Activated naive CD4-positive, alpha-beta T cell treated with Interleukin-2 at 50 U/mL for 16 hours (primary cell): ENCODE measurements at regions not wholly inside any gene's neighbourhood (a gene's known extent, or its start where the extent isn't known, plus 50 kb on each side); places are given as distances from the start of the nearest gene placed in this dataset.

Source experiments
- DNase-seq: peaks from one replicate; pipeline ENCODE4 v3.0.0-alpha.2; 2020

DNA sequence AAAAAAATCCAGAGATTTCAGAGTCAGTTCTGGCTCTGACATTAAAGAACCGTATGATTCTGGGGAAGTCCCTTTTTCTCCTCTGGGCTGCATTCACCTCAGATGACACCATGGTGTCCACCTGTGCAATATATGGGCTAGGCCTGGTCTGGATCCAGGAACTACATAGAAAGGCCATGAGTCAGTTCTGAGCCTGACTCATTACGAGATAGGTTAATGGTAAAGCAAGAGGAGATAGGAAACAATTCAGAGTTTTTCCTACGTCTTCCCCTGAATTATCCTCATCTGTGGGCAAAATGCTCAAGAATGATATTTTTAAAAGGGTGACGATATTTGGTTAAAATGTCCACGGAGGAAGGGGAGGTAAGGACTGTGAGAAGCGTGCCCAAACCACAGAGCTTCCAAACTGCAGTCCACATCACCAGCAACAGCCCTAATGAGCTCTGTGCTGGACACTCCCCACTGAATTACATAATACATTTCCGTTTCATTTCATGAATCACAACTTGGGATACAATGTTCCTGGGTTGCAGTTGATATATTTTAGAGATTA is 180.1 kb upstream of the OSR1 start:
- no peak for DNase-seq

DNA sequence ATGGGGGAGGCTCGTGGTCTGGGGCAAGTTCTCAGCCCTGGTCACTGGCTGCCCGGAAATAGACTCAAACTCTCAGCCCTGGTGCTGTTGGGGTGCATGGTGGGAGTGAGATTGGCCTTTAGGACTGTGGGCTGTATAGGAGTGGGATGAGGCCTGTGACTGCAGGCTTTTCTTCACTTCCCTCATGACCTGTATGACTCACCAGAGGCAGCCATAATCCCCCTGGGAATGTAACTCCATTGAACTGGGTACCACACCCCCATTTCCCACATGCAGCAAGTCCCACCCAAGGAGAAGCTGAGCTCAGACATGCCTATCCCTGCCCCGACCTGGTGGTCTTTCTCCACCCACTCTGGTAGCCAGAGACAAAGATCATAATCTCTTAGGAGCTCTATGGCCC is 177.7 kb upstream of the OSR1 start:
- no peak for DNase-seq

- no peak for DNase-seq
Observed at GRCh38 chr2:19532547-19533196, 174.2 kb upstream of the OSR1 start.

- DNase-seq = no peak
Observed at GRCh38 chr2:19529677-19530076, 171.3 kb upstream of the OSR1 start.

DNA sequence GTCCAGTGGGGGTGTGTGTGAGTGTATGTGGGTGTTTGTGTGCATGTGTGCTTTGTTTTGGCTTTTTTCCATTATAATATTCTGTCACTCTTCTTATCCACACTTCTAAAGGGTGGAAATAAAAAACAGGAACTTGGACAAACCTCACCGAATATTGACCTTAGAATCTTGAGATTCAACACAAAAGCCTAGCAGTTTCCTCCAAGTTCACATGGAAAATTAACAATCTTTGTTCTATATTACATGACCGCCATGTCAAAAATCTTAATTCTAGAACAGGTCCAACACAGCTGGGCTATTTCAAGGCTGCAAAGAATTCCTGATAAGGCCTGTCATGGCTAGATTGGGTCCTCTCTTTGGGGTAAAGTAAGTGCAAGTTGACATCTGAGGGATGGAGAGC is 169.3 kb upstream of the OSR1 start:
- no peak for DNase-seq

GRCh38 chr2:19525313-19525712 is 166.9 kb upstream of the OSR1 start:
- no peak for DNase-seq

- DNase-seq = no peak
Observed at GRCh38 chr2:19519045-19519444, 160.6 kb upstream of the OSR1 start.

GRCh38 chr2:19507137-19507536 is 148.7 kb upstream of the OSR1 start:
- no peak for DNase-seq

DNA sequence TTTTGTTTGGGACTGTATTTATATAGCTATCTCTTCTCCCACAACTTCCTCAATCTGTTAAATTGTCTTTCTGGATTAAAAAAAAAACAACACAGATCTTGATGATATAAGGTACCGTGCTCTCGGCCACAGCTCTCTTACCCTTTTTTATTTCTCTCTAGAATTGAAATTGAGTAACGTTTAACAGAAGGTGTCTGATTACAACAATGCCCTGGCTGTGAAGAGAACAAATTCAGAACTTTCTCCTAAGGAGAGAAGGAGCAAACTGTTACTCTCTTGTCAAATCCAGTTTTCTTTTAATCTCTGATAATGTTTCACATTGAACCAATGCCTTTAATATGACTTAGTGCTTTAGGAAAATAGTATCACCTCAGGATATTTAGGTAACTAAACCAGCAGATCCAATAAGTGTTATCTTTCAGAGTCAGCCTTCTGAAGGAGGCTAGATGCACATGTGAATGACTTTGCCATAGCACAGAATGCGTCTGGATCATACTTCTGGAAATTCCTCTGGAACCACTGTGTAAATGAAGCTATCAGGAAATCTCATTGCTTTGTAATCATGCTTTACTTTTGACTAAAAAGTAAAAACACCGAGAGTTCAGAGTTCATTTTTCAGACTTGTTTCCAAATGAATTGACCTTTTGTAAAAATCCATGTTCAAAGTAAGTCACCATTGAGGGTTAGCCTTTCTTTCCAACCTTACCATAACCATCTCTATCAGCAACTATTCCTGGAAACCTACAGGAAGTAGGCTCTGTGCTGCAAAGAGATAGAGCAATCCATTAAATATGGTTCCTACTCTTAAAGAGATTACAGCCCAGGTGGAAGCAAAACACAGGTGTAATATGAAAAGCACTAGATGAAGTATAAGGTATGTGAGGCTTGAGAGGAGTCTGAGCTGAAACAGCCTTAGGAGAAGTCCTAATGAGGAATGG is 147.0 kb upstream of the OSR1 start:
- DNase-seq = no peak

DNA sequence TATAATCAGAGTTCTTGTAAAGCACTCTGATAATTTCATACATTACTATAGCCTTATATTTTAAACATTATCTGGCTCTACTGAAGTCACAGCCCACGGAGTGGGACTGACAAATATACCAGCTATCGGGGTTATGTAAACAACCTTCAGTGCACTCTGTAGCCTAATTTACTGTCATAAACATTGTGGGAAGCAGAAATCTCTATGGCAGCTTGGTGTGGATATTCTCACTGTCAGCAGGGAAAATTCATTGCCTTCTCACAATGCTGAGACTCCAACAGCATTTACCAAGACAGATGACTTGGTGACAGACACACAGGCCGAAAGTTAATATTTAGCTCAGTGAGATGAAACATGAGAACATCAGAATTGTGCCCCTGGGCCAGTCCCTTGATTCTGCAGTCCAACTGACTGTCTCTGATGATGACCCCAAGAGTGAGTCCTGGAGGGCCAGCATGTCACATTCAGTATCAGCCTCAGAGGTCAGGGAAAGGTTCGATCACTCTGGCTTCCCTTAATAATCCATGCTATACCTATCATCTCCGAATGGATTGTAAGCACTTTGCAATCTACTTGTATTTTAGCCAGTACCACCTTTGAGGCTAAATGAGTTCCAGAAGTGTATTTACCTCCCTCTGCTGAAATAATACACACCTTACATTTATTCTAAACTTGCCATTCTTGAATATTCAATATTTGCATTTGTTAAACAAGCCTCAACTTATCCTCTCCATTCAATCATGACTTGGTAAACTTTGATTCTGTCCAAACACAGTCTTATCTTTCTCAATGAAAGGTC is 146.2 kb upstream of the OSR1 start:
- no peak for DNase-seq

- DNase-seq = no peak
Observed at GRCh38 chr2:19503915-19504314, 145.5 kb upstream of the OSR1 start.

DNA sequence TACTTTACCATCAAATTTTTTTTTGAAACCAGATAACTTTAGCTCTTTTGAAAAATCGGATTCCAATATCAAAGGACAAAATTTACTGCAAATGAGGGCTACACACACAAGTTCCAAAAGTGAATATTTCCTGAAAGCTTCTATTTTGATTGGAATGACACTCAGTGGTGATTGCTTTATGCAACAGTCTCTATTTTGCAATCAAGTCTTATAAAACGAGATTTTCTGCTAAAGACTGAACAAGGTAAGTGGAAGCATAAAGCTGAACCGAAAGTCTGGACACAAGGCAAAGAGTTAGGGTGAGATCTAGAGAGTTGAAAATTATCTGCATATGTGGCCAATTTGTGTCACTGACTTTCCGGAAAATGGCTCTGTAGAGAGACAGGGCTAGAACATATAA is 145.0 kb upstream of the OSR1 start:
- no peak for DNase-seq

DNA sequence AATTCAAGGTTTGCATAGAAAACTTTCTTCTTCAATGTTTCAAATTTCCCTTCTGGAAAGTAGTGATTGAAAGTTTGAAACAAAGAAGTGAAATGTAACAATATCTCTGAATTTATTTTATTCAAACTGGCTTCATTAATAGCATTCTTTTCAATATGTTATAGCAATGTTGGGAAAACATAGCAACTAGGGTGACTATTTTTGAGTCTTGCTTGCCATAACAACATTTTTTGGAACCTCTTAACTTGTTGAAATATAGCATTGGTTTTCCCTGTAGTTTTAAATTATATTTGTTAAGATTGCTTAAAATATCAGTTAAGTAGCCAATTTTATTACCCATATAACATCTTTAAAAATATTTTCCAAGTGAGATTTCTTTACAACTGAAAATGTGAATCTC is 141.7 kb upstream of the OSR1 start:
- no peak for DNase-seq

- DNase-seq = no peak
Observed at GRCh38 chr2:19496646-19497045, 138.2 kb upstream of the OSR1 start.

DNA sequence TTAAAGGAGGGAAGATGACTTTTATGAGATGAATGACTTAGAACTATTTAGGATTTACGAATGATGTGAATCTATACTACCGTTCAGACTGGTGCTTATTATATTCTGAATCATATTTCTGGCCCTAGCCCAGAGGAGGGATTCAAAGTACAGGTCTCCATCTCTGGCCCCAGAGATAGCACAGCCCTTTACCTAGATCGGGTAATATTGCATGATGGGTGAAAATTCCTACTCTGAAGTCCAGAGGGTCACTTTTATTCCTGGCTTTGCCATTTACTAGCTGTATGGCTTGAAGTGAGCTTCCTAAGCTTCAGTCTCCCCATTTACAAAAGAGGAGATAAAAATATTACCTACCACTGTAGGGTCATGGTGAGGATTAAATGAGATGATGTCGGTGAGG is 135.8 kb upstream of the OSR1 start:
- no peak for DNase-seq

DNA sequence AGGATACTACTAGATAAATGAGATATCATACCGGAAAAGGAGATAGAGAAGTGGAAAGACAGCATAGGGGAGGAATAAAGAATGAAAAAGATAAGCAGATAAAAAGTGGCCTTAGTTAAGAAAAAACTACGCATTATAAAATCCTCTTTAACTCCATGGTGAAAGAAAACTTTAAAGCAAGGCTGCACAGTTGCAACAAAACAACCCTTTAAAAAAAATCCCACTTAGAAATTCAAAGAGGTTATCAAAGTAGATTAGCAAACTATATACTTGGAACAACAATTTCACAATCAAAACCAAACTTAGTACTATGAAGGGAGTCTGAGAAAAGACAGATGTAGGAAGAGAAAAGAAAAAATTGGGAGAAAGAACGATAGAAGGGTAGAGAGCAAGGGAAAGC is 133.4 kb upstream of the OSR1 start:
- DNase-seq = no peak

DNA sequence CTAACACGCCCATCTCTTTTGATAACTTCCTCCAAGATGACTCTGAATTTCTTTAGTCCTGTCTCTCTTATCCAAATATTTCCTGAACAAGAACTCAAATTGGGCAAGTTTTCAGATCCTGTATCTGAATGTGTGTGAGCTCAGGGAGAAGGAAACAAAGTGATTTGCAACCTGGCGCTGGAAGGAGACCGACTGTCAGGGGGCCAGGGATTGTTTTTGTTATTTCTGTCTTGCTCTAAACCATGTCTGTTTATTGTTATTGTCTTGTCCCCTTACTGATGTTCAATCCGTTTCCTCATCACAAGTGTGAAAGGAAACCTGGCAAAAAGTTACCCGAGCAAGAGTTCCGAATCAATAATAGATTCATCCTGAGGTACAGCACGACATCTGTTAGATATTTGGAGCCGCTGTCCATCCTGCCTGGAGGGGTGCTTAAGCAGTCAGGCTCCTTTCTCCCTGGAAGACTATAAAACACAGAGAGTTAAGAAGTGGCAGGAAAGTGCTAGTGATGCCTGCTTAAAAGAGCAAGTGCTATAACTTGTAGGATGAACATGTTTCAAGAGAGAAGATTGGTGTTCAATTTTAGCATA is 132.5 kb upstream of the OSR1 start:
- DNase-seq = no peak

DNA sequence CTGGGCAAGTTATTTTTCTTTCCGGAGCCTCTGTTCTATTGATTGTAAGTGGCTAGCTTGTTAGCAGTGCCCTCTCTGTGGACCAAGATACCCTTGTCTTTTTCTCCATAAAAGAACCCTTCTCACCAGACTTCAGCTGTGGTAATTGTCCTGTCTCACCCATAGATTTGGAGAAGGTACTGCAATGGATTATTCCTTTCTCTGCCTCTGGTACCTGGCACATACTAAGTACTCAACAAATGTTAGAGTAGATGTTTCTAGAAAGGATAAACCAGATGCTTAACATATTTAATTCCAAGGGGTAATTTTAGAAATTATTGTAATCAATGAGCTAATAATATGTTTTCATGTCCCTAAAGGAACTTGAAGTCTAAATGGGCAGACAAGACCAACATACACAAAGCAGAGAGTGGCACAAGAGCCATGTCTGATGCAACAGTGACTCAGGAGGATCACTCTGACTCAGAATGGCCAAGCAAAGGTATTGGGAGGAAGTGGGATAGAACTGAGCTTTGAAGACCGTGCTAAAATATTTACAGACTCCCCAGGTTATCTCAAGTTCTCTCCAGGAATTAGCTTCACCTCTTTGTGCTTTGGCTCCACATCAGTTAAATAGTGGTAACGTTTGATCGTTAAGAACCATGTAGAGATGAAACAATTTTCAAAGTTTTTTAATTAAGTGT is 129.7 kb upstream of the OSR1 start:
- DNase-seq = no peak

- DNase-seq = no peak
Observed at GRCh38 chr2:19484736-19485135, 126.3 kb upstream of the OSR1 start.

DNA sequence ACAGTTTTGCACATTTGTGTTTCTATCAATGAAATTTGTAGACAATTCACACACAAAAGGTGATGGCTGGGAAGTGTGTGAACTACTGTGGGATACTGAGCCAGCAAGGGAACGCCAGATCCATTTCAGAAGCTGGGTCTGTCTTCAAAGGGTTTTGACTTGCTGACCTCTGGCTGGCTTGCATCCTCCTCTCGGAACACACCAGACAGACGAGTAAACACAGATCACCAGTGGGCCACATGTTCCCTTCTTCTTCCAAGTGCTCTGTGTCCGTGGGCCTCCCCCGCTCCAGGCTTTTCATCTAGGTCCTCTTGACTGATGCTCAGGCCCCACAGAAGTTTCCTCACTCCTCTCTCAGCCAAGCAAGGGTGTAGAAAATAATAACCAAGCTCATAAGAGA is 122.2 kb upstream of the OSR1 start:
- DNase-seq = no peak

GRCh38 chr2:19479666-19480065 is 121.2 kb upstream of the OSR1 start:
- DNase-seq = no peak

- DNase-seq = no peak
Observed at GRCh38 chr2:19478409-19478808, 120.0 kb upstream of the OSR1 start.
